AG10803 (cell line): ENCODE measurements at regions not wholly inside any gene's neighbourhood (a gene's known extent, or its start where the extent isn't known, plus 50 kb on each side); places are given as distances from the start of the nearest gene placed in this dataset.

Experiments
- DNase-seq: peaks from one replicate; pipeline ENCODE4 v3.0.0; 2010; ENCODE audit warnings: low read depth
- H3K4me3 ChIP-seq: 2 replicates; pipeline ENCODE4 v1.5.1; 2011; ENCODE audit warnings: mild to moderate bottlenecking, low read length, control low read depth
- TF ChIP-seq, protein P1 (sequence below): conservative IDR thresholded peaks from 2 replicates; pipeline ENCODE4 v1.5.1; 2011; ENCODE audit warnings: mild to moderate bottlenecking, low read length, control low read depth, inconsistent platforms

DNA sequence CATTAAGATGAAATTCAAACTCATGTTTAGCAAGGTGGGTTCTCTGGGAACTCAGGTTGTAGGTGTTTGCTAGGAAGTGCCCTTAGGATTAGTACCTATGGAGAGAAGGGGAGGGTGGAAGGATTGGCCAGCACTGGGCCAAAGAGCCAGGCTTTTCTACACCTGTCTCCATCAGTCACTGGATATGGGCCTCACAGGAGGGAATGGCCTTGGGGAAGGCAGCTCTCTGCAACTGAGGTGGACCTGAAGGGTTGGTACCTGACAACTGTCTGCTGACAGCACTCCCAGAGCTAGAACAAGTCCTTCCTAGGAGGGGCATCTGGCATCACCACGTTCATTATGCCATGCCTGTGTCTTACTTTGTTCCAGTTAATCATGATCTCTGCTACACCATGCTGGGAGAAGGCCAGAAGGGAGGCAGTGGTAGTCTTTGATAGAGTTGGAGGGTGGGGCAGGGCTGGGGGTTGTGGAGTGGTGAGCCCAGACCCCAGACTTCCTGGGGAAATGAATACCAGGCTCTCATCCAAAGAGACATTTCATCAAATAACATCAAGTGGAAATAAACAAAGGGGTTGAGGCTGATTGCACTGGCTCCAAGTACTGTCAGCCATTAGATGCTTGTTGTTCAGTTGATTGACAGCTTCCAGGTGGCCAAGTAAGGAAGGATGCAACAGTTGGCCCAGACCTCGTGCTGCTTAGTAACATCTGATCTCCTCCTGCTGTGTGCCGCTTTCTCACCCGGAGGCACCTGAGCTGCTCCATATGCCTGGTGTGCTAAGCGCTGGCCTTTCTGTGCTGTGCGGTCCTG is 70.6 kb upstream of the PIK3CG start:
- DNase-seq = no peak
- TF ChIP-seq, protein P1, sequence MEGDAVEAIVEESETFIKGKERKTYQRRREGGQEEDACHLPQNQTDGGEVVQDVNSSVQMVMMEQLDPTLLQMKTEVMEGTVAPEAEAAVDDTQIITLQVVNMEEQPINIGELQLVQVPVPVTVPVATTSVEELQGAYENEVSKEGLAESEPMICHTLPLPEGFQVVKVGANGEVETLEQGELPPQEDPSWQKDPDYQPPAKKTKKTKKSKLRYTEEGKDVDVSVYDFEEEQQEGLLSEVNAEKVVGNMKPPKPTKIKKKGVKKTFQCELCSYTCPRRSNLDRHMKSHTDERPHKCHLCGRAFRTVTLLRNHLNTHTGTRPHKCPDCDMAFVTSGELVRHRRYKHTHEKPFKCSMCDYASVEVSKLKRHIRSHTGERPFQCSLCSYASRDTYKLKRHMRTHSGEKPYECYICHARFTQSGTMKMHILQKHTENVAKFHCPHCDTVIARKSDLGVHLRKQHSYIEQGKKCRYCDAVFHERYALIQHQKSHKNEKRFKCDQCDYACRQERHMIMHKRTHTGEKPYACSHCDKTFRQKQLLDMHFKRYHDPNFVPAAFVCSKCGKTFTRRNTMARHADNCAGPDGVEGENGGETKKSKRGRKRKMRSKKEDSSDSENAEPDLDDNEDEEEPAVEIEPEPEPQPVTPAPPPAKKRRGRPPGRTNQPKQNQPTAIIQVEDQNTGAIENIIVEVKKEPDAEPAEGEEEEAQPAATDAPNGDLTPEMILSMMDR = no peak
- H3K4me3 ChIP-seq = no peak overlapping the region

DNA sequence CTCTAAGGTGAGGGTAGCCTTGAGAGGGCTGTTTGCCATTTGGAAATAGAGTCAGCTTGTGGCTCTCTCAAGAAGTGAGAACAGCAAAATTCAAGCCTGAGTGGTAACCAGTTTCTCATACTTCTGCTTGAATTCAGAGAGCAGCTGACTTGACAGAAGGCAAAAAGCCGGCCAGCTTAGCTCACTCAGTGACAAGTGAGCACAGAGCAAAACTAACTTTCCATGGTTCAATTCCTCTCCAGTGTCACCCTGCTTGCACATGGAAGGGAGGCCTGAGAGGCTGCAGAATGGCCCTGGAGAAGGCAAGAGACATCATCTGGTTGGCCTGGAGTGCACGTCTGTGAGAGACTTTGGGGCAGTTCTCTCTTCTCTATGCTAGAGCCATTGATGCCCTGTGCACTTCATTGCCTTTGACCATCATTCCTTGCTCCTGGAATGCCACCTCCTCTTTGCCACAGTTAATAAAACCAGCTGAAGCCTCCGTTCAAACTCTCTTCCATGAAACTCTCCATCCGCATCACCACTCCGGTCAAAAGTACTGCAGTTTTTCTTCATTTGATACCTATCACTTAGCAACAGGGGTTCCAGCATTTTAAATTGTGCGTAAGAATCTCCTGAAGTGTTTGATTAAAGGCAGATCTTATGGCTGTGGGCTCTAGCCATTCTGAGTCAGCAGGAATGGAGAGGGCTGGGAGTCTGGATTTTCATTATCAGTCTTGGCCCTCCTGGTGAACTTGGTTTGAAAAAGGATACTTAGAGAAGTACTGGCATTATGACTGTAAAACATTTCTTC is 69.8 kb upstream of the PIK3CG start:
- DNase-seq = no peak
- TF ChIP-seq, protein P1 = no peak
- H3K4me3 ChIP-seq = no peak overlapping the region

DNA sequence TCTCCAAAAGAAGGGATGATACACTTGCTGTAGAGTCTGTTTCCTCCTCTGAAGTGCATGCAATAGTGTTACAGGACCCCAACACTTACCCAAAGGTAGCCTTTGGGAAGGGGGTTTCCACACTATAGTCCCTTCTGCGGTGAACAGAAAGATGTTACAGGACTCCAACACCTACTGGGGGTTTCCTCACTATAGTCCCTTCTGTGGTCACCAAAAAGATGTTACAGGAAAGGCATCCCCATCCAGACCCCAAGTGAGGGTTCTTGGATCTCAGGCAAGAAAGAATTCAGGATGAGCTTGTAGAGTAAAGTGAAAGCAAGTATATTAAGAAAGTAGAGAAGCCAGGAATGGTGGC is 69.2 kb upstream of the PIK3CG start:
- no peak for DNase-seq
- TF ChIP-seq, protein P1 = no peak
- no peak overlapping the region for H3K4me3 ChIP-seq

DNA sequence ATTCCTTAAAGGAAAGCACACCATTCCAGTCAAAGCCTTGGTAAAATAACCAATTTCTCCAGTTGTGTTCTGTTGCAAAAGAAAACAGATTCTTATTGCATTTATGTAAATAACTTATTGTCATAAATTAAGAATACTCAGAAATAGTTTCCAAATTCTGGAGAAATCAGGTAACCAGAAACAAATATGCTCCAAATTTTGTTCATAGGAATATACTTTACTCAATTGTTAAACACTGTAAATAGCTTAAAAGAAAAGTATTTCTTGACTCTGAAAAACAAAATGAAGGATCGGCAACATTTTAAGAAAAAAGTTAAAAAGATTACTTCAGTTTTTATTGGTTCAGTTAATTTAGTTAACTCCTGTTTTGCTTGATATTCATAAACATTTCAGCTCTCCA is 67.1 kb upstream of the PIK3CG start:
- no peak overlapping the region for H3K4me3 ChIP-seq
- no peak for DNase-seq
- TF ChIP-seq, protein P1 = no peak

DNA sequence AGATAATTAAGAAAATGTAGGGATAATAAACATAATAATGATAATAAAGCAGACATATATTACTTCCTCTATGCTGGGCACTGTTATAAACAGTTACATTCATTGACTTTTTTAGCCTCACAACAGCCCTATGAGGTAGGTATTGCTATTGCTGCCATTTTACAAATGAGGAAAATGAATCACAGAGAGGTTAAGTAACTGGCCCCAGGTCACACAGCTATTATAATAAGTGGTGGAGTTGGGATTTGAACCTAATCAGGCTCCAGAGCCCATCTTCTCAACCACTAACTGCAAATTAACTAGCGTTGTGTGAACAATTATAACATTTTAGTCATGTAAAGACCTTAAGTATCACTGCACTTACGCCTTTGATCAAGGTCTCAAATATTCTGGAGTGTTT is 62.5 kb upstream of the PIK3CG start:
- no peak for DNase-seq
- H3K4me3 ChIP-seq = no peak overlapping the region
- TF ChIP-seq, protein P1 = no peak

DNA sequence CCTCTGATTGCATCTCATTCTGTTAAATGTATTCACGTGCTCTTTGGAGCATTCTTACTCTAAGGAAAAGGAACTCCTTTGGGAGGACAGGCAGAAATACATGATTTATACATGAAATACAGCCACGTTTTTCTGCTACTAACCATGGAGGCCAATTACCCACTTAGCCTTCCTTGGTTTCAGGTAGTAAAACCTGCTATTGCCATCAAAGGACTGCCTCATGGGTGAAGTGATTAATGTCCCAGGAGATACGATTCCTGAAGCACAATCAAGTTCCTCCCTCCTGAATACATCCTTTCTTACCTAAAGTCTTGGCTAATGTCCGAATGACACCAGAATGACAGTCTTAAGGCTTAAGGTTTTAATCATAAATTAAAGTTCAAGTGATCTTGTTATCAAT is 58.5 kb upstream of the PIK3CG start:
- TF ChIP-seq, protein P1 = no peak
- H3K4me3 ChIP-seq = no peak overlapping the region
- DNase-seq = no peak

DNA sequence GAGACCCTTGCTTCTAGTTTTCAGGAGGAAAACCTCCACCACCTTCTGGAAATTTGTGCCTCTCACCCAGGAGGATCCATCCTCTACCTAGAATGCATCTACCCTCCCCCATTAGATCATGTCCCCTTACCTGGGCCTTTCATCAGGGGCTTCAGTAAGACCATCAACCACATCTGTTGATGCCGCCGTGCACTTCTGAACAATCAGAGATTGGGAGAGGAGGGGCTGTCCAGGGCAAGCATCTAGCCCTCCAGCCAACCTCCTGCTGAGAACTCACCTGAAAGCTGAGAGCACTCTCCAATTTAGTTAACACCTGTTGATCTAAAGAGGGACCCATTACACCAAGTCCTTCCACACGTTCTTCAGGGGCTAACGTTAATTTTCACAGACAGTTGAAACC is 57.6 kb upstream of the PIK3CG start:
- no peak overlapping the region for H3K4me3 ChIP-seq
- no peak for DNase-seq
- TF ChIP-seq, protein P1 = no peak
